Astrocyte of the cerebellum (primary cell): ENCODE measurements at regions not wholly inside any gene's neighbourhood (a gene's known extent, or its start where the extent isn't known, plus 50 kb on each side); places are given as distances from the start of the nearest gene placed in this dataset.
A peak's percentile ranks its signal among the peaks of the same experiment; 100 is the strongest.
"Not testable (repeated sequence)": the region's sequence is repeated elsewhere in the genome, so short reads cannot be mapped to it uniquely, and the experiment has no call there.

Experiments
- DNase-seq: peaks from one replicate; pipeline ENCODE4 v3.0.0-alpha.2; 2011; ENCODE audit warnings: low read depth
- H3K4me3 ChIP-seq: 2 replicates; pipeline ENCODE4 v1.5.1; 2011; ENCODE audit warnings: mild to moderate bottlenecking, low read depth, low read length, moderate library complexity
- CTCF ChIP-seq: IDR thresholded peaks from 2 replicates; pipeline ENCODE4 v1.5.1; 2012; ENCODE audit warnings: low read length, low read depth, moderate library complexity, mild to moderate bottlenecking; ENCODE audit errors: missing control alignments
- in situ Hi-C: cut with HindIII; loops from 2 replicates; pipeline ENCODE4 v1.10.0; 2017; ENCODE audit warnings: low sequenced_read_pairs

- no peak for TF ChIP-seq CTCF
- no peak overlapping the region for H3K4me3 ChIP-seq
- peak; percentile 70 for DNase-seq
- in situ Hi-C loops, result no loop called here
Observed at GRCh38 chr13:75181906-75182305, 300.1 kb downstream of the TBC1D4 start.

GRCh38 chr13:75180805-75181455, 301.0 kb downstream of the TBC1D4 start:
- in situ Hi-C loops, result no loop called here
- no peak for TF ChIP-seq CTCF
- no peak overlapping the region for H3K4me3 ChIP-seq
- no peak for DNase-seq

- TF ChIP-seq CTCF, result no peak
- in situ Hi-C loops, result no loop called here
Observed at GRCh38 chr13:75178436-75178835, 303.5 kb downstream of the TBC1D4 start.

GRCh38 chr13:75175575-75175974, 306.4 kb downstream of the TBC1D4 start:
- TF ChIP-seq CTCF, result no peak
- DNase-seq, result no peak
- H3K4me3 ChIP-seq, result no peak overlapping the region
- in situ Hi-C loops, result no loop called here

More at GRCh38 chr13:75178436-75178835, 303.5 kb downstream of the TBC1D4 start:
- H3K4me3 ChIP-seq, result no peak overlapping the region
- no peak for DNase-seq

DNA sequence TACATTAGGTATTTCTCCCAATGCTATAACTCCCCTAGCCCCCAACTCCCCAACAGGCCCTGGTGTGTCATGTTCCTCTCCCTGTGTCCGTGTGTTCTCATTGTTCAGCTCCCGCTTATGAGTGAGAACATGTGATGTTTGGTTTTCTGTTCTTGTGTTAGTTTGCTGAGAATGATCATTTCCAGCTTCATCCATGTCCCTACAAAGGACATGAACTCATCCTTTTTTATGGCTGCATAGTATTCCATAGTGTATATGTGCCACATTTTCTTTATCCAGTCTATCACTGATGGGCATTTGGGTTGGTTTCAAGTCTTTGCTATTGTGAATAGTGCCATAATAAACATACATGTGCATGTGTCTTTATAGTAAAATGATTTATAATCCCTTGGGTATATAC, 306.9 kb downstream of the TBC1D4 start:
- in situ Hi-C loops, H3K4me3 ChIP-seq, DNase-seq: not testable (repeated sequence)

DNA sequence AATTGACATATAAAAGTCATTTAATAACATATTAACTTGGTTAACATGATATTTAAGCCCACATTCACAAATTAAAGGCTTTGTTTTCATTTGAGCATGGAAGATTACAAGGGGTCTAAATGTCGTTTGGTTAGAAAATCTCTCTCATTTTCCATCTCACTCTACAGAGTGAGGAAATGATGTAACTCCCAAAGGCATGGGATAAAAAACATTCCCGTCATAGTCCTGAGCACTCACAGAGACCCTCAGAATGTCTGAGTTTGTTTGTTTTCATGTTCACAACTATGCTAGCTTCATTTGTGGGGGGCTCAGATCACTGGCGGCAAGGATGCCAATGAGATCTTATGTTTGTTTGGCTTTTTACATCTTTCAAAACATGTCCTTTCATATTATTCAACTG, 307.5 kb downstream of the TBC1D4 start:
- no peak for TF ChIP-seq CTCF
- in situ Hi-C loops, result no loop called here
- H3K4me3 ChIP-seq, result no peak overlapping the region
- no peak for DNase-seq

DNA sequence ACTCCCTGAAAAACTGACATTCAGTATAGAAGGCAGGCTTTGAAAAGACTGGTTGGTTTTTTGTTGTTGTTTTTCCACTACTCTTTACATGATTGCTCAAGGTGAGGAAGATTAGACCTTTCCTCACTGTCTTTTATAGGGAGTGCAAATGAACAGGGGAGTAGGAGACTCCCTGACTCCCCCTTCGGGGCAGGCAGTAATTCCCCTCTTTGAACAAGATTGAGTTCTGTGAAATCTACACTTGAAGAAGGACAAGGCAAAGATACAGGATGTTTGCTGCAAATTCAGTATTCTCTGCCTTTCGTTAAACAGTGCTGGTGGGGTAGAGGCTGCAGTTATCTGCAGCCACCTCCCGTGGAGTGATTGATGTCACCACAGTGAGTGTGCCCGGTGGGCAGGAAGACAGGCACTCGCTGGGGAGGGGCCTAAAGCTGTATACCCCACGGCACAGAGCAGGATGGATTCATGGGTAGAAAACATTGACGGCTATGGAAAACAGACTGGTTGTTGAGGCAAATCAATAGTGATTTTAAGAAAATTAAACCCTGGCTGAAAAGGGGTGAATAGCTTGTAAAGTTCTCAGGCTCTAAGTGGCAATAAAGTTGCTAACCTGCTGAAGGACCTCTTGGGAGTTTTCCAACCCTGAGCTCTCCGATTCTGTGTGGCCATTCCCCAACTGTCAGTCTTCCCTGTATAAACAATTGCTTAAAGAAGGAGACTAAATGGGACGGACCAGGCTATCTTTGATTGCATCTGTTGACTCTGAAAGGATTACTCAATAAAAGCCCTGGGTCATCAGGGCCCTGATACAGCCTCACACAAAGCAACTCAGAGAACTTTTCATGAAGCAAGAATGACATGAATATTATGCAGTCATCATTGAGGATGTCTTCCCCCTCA, 308.3 kb downstream of the TBC1D4 start:
- TF ChIP-seq CTCF, result no peak
- no peak overlapping the region for H3K4me3 ChIP-seq
- no peak for DNase-seq
- in situ Hi-C loops, result no loop called here
